Stimulated activated CD8-positive, alpha-beta memory T cell treated with anti-CD3 and anti-CD28 coated beads, Interleukin-12 subunit alpha, Interleukin-12 subunit beta, amount 100 ng/mL, for 24 hours (primary cell): ENCODE measurements at regions not wholly inside any gene's neighbourhood (a gene's known extent, or its start where the extent isn't known, plus 50 kb on each side); places are given as distances from the start of the nearest gene placed in this dataset.
"Not testable (repeated sequence)": the region's sequence is repeated elsewhere in the genome, so short reads cannot be mapped to it uniquely, and the experiment has no call there.

ENCODE experiments used
- DNase-seq: peaks from one replicate; pipeline ENCODE4 v3.0.0-alpha.2; 2020; ENCODE audit errors: extremely low read depth

DNA sequence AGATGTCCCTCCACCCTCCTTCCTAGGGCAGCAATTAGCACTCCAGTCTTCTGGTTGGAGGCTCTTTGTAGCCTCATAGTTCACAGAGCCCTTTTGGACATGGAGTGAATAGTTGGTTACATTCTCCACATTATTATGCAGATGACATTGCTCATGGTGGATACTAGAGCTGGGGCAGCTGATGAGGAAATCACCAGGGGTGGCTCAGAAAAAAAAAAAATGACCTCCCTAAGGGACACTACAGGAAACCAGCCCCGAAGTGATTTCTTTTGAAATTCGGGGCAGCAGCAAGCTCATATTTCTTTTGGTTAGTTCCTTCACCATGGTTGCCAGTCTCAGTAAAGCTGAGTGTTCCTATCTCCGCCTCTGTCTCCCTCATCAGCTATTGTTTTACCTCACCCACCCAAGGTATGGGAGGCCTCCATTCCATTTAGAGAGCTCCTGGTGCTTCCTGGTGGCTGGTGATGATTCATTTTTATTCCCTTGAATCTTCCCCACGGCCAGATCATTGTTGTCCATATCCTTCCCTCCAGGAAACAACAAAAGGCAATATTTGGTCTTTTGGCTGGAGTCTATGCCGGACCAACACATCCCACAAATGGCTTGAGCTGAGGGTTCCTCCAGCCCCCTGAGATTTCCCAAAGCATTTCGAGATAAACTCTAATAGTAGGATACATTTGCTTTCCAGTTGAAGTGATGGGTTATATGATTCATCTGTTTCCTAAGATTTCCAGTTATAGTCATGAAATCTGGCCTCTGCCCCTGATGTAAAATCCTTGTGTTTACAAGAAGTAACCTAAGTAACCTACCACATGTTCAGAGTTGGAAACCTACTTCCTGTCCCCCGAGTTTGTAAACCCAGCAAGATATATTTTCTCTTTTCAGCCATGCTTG is 56.2 kb upstream of the NID2 start:
- no peak for DNase-seq

GRCh38 chr14:52122163-52122562 is 53.3 kb upstream of the NID2 start:
- not testable (repeated sequence) for DNase-seq

- DNase-seq = no peak
Measured at GRCh38 chr14:52121441-52121840, 52.6 kb upstream of the NID2 start.

GRCh38 chr14:52119030-52119429 is 50.2 kb upstream of the NID2 start:
- no peak for DNase-seq
